GM21576 (cell line): ENCODE measurements at regions not wholly inside any gene's neighbourhood (a gene's known extent, or its start where the extent isn't known, plus 50 kb on each side); places are given as distances from the start of the nearest gene placed in this dataset.
"Not testable (repeated sequence)": the region's sequence is repeated elsewhere in the genome, so short reads cannot be mapped to it uniquely, and the experiment has no call there.

ENCODE experiments used
- ATAC-seq: cut with Tn5 transposase; IDR thresholded peaks from one replicate; pipeline ENCODE4 v1.9.1; 2021; ENCODE audit warnings: mild to moderate bottlenecking, moderate library complexity; ENCODE audit not compliant: unreplicated experiment

DNA sequence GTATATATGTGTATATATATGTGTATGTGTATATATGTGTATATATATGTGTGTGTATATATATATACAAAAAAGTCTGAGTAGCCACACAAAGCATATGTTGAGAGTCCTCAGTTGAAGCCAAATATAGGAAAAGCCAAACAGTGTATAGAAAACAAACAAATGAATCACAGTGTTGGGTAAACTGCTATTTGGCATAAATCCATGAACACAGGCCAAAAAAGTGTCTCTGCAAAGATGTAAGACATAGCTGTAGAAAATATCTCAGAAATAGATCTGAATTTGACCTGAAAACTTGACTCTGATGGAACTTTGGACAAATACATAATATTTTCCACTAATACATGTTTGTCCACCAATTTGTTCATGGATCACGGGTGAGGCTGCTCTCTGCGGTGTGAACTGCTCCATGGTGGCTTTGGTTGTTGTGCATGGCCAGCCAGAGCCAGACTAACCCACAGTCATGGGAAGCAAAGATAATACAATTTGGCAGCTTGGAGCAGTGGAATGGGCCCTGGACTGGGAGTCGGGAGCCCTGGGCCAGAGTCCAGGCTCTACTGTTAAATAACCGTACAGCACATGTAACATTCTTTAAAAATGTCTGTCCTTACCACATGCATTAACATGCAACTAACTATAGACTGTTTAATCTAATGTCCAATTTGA is 76.9 kb upstream of the EED start:
- no peak for ATAC-seq

DNA sequence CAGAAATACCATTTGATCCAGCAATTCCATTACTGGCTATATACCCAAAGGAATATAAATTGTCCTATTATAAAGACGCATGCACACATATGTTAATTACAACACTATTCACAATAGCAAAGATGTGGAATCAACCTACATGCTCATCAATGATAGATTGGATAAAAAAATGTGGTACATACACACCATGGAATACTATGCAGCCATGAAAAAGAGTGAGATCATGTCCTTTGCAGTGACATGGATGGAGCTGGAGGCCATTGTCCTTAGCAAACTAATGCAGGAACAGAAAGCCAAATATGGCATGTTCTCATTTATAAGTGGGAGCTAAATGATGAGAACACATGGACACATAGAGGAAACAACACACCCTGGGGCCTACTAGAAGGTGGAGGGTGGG is 78.3 kb upstream of the EED start:
- not testable (repeated sequence) for ATAC-seq

DNA sequence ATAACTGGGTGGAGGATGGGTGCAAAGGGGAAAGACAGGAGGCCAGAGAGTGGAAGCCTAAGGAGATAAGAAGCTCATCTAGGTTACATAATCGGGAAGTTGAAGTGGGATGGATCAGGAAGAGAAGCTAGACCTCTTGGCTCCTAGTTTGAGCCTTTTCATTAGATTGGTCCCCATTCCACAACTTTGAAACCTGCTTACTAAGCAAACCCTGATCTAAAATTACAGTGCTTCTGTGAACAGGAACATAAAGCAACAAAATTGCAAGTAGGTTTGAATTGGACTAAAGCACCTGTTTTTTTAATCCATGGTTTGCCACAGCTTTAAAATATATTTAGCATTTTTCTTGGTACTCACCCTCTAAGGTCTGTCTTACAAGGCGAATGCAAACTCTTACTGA is 80.4 kb upstream of the EED start:
- ATAC-seq, result no peak

DNA sequence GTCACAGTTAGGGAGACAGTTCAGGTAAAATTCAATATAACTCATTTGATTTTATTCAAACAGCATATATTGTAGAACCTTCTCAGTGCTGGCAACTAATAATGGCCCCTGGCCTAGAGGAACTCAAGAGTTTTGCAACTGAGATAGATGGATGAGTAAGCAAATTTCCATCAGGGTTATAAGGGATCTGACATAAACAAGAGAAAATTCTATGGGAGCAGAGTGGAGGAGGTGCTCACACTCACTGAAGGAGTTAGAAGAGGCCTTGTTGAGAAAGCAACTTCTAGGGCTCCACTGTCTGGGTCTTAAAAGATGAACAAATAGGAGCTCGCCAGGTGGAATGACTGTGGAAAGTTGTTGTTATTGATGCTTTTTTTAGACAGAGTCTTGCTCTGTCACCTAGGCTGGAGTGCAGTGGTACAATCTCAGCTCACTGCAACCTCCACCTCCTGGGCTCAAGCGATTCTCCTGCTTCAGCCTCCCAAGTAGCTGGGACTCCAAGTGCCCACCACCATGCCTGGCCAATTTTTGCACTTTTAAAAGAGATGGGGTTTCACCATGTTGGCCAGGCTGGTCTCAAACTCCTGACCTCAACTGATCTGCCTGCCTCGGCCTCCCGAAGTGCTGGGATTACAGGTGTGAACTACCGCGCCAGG is 81.2 kb upstream of the EED start:
- ATAC-seq, result not testable (repeated sequence)

DNA sequence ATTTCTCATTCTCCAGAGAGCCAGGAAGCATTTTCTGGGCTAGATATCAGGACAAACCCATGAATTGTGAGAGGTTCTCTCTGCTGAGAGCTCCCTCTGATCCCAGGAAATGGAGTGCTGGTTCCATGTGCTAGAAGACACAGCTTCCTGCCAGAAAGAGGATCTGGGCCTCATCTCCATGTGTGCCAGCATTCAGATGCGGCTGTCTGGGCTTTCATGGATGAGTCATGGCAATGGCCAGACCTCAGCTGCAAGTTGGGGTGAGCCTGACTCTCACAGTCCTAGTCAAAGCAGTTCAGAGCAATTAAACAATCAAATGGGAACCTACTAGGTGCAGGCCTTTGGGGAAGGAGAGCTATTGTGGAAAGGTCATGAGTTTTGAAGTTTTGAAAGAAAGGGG is 82.3 kb upstream of the EED start:
- no peak for ATAC-seq

DNA sequence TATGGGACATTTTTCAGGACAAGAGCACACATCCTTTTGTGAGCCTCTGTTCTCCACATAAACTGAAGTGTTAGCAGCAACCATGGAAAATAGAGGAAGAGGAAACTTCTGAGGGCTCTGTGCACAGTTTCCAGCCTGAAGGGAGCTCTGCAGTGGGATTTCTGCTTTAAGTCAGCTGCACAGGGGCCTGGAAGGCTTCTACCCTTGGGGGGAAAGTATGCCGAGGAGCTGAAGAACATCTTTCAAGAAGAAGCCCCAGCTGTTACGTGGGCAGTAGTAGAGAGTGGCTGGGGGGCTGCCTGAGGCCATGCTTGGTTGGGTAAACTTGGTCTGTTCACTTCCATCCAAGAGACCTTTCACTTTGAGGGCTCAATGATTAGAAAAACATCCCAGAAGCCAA is 82.7 kb upstream of the EED start:
- no peak for ATAC-seq

DNA sequence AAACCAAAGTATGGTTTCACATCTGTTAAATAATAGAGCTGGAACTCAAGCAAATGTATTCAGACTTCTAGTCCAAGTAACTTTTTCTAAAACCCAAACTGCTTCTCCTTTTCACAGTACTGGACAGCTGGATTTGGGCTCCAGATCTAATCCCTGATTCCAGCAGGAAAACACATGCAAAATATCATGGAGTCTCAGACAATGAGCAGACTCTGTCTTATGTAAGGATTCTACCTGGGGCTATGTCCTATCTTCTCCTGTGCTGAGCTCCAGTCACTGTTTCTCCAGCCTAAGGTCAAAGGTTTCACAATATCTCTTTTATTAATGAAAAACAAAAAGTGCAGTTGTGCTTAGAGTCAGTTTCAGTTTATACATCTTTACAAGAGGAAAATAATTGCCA is 83.2 kb upstream of the EED start:
- ATAC-seq, result no peak

DNA sequence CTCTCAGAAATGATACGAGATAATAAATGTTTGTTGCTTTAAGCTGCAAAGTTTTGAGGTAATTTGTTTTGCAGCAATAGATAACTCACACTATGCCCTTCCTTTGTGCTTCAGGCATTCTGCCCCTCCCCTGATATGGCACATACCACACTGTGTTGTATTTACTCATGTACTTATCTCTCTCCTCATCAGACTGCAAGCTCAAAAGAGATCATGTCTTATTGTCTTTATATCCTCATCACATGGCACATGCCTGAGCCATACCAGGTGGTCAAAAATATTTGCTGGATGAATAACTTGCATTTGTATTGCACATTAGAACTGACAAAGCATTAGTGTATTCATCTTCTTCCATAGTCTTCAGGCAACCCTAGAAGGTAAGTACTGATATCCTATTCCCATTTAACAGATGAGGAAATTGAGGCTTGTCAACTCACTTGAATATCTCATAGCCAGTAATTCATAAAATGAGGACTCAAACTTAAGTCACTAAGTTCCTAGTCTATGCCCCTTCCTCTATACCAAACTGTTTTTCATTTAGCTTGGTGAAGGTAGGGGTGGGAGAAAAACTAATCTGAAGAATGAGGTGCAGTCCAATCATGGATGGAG is 83.9 kb upstream of the EED start:
- ATAC-seq, result no peak

DNA sequence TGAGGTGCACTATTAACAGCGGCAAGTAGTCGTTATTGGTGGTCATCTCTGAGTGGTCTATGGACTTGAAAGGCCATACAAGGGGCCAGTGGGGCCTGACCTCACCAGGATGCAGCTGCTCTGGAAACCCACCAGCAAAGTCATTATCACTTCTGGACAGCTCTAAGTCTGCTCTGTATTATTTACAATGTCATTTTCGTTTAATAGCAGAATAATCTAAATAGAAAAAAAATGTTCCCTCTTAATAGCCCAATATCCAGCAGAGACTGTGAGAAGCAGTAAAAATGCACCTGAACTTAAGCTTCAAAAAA is 85.0 kb upstream of the EED start:
- no peak for ATAC-seq

DNA sequence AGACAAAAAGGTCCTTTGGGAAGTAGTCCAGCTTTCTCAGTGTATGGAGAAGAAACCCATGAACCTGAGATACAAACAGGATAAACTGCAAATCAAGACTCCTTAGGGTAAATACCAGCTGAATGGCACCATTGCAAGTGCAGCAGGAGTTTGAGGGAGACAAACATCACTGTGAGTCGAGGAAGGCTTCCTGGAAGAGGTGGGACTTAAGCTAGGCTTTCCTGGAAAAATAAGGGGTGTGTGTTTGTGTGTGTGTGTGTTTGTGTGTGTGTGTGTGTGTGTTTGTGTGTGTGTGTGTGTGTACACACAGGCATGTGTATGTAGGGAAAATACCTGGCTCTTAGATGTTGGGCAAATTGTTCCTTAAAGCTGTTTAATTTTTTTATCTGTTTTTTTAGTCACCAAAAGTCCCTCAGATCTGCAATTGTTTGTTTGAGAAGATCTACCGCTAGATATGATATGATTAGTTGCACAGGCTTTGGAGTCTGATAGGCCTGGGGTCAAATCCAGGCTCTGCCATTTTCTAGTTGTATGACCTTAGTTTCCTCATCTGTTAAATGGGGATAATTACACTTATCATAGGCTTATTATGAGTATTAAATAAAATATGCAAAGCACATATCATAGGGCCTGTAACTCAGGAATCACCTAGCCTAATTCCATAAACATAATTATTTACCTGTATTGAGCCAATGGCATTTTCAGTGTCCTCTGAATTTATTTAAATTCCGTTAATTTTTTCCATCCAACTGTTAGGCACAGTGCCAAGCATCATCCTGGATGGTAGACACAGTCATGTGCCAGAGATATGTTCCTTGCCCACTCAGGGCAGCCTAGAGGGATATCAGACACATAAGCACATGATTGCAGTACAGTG is 85.6 kb upstream of the EED start:
- ATAC-seq, result no peak

DNA sequence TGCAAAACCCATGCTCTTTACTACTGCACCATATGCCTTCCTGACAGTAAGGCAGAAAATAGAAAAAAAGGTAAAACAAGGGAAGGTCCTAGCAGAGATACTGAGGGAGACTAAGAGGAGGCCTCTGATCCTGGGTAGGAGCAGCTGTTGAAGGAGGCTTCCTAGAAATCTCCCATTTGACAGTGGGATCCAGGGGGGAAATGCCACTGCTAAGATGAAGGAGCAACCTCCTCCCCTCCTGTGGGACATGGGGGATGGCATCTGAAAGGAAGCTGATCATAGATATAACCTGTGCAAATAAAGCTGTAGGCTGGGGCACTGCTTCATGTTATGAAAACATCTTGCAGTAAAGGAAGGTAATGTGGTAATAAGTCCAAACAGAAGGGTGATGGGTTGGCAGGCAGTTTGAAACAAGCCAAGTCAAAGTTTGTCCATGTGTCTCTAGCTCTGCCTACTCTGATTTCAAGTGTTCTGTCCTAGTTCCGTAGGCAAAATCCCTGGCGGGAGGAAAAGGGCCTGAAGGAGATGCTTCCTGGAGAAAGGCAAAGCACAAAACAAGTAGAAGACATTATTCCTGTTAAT is 86.7 kb upstream of the EED start:
- ATAC-seq, result no peak

DNA sequence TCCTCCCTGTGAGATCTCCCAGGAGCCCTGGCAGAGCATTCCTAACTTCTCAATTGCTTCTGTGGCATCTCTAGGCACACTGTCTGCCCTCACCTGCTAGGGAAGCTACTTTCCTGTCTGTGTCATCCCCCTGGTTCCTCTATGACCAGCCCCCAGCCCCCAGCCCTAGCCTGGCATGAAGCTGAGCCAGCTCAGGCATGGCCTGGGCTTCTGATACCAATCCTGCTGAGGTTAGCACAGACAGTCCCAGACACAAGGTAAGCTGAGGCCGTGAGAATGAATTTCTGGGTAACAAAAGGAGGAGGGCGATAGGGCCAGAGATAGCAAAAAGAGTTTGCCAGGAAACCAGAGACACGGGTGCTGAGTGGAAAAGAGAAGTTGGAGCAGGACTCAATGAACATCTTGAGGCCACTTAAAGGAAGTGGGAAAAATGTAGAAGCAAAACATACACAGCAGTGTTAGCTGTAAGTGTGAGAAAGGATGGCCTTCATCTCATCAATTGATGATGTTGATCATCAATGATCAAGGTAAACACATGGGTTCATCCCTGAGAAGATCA is 87.6 kb upstream of the PICALM start:
- ATAC-seq, result no peak

DNA sequence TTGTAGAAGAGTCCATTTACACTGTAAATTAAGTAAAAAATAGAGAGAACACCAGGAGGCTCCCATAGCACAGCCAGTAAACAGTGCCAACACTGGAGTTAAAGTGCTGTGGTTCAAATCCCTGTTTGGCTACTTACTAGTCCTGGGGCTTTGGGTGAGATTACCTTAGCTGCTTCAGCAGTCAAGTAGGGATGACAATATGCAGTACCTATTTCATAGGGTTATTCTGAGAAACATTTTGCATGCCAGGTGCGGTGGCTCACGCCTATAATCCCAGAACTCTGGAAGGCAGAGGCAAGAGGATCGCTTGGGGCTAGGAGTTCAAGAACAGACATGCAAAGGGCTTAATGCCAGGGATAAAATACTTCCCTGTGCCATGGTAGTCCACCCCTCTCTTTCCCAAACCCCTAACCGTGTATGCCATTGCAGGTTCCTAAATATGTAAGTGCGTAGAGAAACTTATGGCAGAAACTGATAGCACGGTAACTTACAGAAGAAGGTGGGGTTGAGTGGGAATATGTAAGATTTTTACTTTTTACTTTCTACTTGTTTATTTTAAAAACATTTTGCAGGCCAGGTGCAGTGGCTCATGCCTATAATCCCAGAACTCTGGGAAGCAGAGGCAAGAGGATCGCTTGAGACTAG is 86.4 kb upstream of the PICALM start:
- no peak for ATAC-seq

DNA sequence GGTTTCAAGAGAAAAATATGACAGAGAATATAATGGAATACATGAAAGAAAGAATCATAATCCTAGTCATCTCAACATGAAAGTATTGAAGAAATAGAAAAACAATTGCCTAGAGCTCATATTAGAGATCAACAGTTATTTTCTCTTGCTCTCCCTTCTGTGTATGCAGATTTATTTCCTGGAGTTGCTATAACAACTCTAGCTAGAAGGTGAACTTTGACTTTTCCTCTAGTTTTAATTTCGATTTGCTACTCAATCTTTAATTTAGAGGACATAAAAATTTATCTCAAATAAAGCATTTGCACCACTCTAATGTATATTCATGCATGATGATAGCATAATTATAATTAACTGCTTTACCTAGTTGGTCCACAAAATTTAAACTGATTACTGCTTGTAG is 84.6 kb upstream of the PICALM start:
- no peak for ATAC-seq

DNA sequence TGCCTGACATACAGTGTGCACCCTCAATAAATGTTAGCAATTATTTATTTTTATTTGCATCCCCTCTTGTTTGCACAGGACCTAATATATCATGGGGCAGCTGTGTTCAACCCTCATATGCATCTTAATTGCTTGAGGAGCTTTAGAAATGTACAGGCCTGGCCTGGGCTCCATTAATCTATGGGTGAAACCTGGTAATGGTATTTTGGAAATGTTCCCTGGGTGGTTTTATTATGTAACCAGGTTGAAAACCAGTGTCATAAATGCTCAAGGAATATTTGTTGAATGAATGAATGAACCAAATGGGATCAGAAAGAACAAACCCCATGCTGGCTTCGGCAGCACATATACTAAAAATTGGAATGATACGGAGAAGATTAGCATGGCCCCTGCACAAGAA is 84.0 kb upstream of the PICALM start:
- ATAC-seq, result no peak

DNA sequence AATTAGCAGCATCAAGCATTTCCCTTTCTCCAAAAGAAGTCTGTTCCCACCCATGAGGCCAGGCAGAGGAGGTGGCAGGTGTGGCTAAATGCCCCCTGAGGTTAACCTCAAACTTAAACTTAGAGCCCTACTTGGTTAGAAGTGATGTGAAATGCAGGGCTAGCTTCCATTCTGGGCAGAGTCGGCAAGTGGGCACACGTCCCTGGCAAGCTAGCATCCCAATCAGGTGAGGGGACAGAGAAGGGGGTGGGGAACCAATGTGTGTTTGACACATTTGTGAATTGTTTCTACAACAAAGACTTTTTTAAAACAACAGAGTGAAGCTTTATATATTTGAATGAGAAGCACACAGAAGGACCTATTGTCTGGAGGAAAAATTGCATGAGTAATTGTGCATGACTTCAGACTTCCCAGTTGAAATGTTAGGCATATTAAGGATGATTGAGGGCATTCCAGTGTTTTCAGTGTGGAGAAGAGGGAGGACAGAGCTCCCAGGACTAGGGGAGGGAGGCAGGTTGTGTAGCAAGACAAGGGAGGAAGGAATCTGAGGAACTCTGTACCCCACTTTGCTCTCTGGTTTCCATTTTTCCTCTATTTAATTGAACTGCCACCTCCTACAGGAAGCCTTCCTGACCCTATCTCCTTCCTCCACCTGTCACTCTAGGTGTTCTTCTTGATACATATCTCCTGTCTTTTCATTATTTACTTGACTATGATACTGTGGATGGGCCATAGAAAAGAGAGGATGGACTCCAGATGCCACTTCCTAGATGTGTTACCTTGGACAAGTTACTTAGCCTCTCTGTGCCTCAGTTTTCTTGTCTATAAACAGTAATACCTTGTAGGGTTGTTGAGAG is 83.3 kb upstream of the PICALM start:
- ATAC-seq, result peak; percentile 20

DNA sequence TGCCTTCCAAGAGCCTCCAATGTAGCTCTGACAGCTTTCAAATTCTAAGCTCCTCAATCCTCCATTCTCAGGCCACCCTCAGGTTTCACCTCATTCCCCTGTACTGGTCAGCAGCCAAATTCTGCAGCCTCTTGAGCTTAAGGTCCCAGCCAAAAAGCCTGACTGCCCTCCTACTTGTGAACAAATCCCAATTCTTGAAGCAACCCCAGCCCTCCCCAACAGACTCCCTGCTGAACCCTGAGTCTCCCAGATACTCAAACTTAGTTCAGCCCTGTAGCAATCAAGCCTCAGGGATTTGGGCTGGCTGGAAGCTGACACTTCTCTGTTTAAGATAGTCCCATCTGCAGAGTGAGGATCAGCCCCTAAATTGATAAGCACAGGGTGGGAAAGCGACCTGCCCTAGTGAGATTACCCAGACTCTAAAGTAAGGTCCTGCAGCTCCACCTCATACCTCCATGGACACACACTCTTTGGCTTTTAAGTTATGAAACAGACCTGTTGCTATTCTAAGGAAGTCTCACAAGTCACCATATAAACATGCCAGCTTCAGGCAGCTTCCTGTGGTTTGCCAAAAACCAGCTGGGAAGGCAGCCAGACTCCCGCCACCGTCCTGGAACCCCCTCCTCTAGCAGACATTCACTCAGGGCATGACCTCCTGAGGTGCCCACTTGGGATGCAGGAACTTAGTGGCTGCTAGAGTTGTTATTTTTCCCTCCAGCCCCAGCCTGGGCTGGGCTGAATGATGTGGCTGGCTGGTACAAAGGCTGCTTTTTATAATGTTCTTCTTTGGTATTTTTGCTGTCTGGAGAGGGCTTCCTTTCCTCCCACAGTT is 82.5 kb upstream of the PICALM start:
- ATAC-seq, result peak; percentile 62

DNA sequence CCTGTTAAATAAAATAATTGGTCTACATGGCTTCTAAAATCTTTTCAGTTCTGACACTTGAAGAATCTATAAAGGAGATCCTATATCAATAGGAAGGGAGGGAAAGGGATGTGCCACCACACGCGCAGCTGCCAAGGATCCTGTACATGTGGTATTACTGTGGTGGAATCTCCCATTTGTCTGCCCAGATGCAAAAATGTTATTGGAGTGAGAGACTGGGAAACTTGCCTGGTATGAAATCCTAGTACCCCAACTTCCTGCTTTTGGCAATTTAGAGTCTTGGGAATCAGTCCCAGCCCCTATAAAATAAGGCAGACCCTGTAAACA is 81.9 kb upstream of the PICALM start:
- no peak for ATAC-seq

DNA sequence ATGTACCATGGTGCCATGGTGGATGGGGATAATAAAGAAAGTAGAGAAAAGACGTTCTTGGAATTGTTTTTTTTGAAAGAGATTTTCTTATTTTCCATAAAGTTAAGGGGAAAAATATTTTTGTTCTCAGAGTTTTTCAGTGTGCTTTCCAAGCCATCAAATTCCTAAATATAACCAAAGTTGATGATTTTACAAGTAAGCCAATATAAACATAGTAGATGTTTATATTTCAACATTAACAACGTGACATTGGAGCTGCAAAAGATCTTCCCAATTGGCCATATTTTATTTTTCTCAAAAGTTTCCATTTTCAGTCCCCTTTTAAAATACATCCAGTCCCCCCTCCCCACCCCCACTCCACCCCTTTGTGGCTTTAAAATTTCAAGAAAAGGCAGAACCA is 80.9 kb upstream of the PICALM start:
- no peak for ATAC-seq
